HUES6 (cell line): ENCODE measurements at regions not wholly inside any gene's neighbourhood (a gene's known extent, or its start where the extent isn't known, plus 50 kb on each side); places are given as distances from the start of the nearest gene placed in this dataset.

Experiments
- H3K27ac ChIP-seq: 2 replicates; pipeline ENCODE4 v1.7.0; 2013; ENCODE audit warnings: low read depth, mild to moderate bottlenecking, low read length, inconsistent platforms
- H3K27me3 ChIP-seq: 2 replicates; pipeline ENCODE4 v1.6.1; 2013; ENCODE audit warnings: low read length; ENCODE audit not compliant: control insufficient read depth, insufficient read depth
- H3K36me3 ChIP-seq: 2 replicates; pipeline ENCODE4 v1.6.1; 2013; ENCODE audit warnings: low read length; ENCODE audit not compliant: control insufficient read depth, insufficient read depth
- H3K4me1 ChIP-seq: 2 replicates; pipeline ENCODE4 v1.6.1; 2013; ENCODE audit warnings: low read length; ENCODE audit not compliant: control insufficient read depth, insufficient read depth
- H3K4me3 ChIP-seq: 2 replicates; pipeline ENCODE4 v1.5.1; 2013; ENCODE audit warnings: low read depth, low read length
- H3K9ac ChIP-seq: one replicate; pipeline ENCODE4 v1.6.1; 2013; ENCODE audit warnings: mild to moderate bottlenecking, low read length
- H3K9me3 ChIP-seq: 2 replicates; pipeline ENCODE4 v1.6.1; 2013; ENCODE audit warnings: low read depth, low read length; ENCODE audit not compliant: control insufficient read depth, insufficient read depth

DNA sequence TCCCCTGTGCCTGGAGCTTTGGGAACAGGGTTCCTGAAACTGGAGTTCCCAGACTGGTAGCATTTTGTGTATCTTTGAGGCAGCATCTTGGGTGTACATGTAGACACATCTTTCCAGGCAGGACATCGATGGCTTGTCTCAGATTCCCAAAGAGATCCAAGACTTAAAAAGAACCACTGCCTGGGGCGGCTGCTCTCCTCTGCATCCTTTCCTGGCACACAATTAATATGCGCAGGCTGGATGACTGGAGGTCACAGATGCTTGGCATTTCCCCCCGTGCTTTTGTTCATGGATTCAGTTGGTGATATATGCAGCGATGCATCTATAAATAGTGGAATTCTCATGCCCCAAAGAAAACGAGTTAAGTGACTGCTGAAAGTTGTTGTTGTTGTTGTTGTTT is 80.5 kb downstream of the CLDN34 start:
- Histone ChIP-seq H3K36me3 (no peaks in the 10 kb centered on the region), H3K27me3 (no peaks in the 10 kb centered on the region), H3K9me3 (no peaks in the 10 kb centered on the region), H3K4me3 (no peak overlapping the region), H3K27ac (no peak overlapping the region), H3K9ac (no peak overlapping the region), H3K4me1 (peaks cover 51% of the 10 kb centered on the region)

DNA sequence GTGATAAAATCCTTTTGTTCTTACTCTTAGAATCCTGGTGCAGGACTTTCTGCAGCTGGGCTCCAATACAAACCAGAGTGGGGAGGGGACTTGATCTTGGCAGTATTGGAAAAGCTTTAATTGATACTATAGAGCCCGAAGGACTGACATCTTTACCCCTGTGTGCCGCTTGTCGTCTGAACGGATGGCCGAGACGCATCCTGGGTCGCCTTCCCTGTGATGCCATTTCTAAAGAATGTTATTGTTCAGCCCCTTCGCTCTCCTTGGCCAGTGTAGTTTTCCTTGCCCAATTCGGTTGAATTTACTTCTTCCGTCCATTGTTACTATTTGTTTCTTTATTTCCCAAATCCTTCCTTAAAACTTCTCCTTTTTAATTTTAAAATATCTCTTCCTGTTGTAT is 80.9 kb downstream of the CLDN34 start:
- Histone ChIP-seq H3K27me3 (no peaks in the 10 kb centered on the region), H3K4me3 (no peak overlapping the region), H3K9ac (no peak overlapping the region), H3K36me3 (no peaks in the 10 kb centered on the region), H3K4me1 (peaks cover 51% of the 10 kb centered on the region), H3K27ac (no peak overlapping the region), H3K9me3 (no peaks in the 10 kb centered on the region)

DNA sequence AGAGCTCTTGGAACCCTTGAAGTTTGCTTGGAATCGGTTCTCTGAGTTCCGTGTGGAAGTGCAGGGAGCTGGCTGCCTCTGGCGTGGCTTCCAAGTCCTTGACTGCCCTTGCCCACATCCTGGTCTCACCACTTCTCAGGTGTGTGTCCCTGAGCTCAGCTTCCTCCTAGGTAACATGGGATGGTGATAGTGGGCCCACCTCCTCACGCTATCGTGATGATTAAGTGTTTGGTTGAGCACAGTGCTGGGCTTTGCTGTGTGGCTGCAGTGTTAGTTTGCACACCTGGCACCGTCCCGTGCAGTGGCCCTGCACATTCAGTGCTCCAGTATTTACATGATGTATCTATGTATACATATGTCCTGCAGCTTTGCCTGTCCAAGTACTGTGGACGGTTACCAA is 81.5 kb downstream of the CLDN34 start:
- H3K9ac ChIP-seq, result peak overlapping the region; percentile 27
- H3K36me3 ChIP-seq, result no peaks in the 10 kb centered on the region
- H3K27me3 ChIP-seq, result no peaks in the 10 kb centered on the region
- H3K27ac ChIP-seq, result no peak overlapping the region
- H3K4me1 ChIP-seq, result peaks cover 51% of the 10 kb centered on the region
- H3K9me3 ChIP-seq, result no peaks in the 10 kb centered on the region
- no peak overlapping the region for H3K4me3 ChIP-seq

DNA sequence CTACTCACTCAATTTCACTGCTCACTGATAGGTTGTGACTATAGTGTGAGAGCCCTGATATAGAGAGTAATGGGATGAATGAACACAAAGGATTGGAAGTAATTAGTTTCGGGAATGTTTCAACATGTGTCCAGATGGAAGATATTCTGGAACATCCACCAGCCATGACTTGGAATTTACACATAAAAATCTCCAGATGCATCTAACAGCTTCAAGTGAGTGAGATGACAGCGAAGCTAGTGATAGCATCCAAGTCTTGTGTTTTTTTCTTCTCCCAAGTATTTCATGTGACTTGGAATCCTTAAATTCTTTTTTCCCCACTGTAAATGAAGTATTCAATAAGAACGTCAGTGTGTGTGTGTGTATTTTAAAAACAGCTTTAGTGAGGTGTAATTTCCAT is 82.1 kb downstream of the CLDN34 start:
- H3K9me3 ChIP-seq, result no peaks in the 10 kb centered on the region
- H3K27ac ChIP-seq, result no peak overlapping the region

DNA sequence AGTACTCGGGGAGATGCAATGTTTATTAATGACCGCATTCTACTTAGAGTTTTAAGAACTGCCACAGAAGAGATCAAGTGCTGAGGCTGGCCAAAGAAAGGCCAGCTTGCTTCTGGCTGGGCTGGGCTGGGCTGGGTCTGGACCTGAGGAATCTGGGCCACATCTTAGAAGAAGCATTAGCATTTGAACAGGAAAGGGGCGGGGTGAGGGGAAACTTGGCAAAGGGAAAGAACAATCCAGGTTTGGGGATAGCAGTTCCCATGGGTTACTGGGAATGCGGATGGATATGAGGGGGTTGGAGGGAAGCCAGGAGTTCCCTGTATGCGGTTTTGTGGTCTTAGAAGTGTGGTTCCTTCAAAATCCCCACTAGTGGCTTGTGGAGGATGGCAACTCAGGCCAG is 83.3 kb downstream of the CLDN34 start:
- H3K4me1 ChIP-seq, result peaks cover 49% of the 10 kb centered on the region

More for the DNA sequence above, 82.1 kb downstream of the CLDN34 start:
- Histone ChIP-seq H3K4me1 (peaks cover 51% of the 10 kb centered on the region), H3K4me3 (no peak overlapping the region), H3K27me3 (no peaks in the 10 kb centered on the region), H3K36me3 (no peaks in the 10 kb centered on the region), H3K9ac (no peak overlapping the region)

GRCh38 chrX:10051866-10052480 is 84.8 kb downstream of the CLDN34 start:
- Histone ChIP-seq H3K36me3 (0 out of 2 replicates have a peak, but pooled peaks cover 7% of the 10 kb centered on the region), H3K4me1 (peaks cover 42% of the 10 kb centered on the region), H3K27me3 (no peaks in the 10 kb centered on the region), H3K4me3 (no peak overlapping the region), H3K9ac (no peak overlapping the region), H3K27ac (no peak overlapping the region), H3K9me3 (peaks cover 9% of the 10 kb centered on the region)

More for the DNA sequence above, 83.3 kb downstream of the CLDN34 start:
- 0 out of 2 replicates have a peak, but pooled peaks cover 7% of the 10 kb centered on the region for H3K36me3 ChIP-seq
- no peak overlapping the region for H3K4me3 ChIP-seq
- H3K9me3 ChIP-seq, result peaks cover 9% of the 10 kb centered on the region
- no peak overlapping the region for H3K27ac ChIP-seq
- H3K9ac ChIP-seq, result no peak overlapping the region
- H3K27me3 ChIP-seq, result no peaks in the 10 kb centered on the region

DNA sequence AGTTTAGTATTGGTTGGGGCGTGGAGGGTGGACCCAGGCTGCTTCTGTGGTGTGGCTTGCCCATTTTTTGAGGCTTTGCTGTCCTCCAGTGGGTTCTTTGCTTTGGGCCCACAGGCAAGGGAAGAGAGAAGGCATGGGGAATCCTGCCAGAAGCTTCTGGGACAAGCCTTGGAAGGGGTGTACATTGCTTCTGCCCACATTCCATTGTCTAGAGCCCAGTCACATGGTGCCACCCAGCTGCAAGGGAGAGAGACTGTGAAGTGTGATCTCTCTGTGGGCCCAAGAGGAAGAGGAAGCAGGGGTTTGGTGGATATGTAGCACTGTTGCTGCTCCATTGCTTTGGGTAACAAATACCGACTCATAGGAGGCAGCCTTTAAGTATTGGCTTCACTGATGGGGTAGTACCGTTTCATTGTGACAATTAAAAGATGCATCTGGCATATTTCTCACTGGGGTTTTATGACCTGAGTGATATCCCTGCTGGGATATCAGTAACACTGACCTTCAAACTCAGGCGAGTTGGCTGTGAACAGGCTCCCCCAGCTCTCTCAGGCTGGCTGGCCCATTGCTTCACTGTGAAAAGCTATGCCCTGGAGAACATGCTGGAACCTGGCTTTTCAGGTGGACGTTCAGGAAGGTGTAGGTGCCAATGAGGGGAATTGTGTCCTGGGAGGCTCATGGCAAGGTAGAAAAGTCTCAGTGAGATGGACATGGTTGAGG is 85.9 kb downstream of the CLDN34 start:
- H3K4me1 ChIP-seq, result peaks cover 31% of the 10 kb centered on the region
- H3K27ac ChIP-seq, result no peak overlapping the region
- no peaks in the 10 kb centered on the region for H3K27me3 ChIP-seq
- no peak overlapping the region for H3K9ac ChIP-seq
- 0 out of 2 replicates have a peak, but pooled peaks cover 7% of the 10 kb centered on the region for H3K36me3 ChIP-seq
- peaks cover 9% of the 10 kb centered on the region for H3K9me3 ChIP-seq
- no peak overlapping the region for H3K4me3 ChIP-seq

- Histone ChIP-seq H3K36me3 (0 out of 2 replicates have a peak, but pooled peaks cover 7% of the 10 kb centered on the region), H3K4me1 (peaks cover 18% of the 10 kb centered on the region), H3K27ac (no peak overlapping the region), H3K27me3 (no peaks in the 10 kb centered on the region), H3K4me3 (no peak overlapping the region), H3K9me3 (peaks cover 9% of the 10 kb centered on the region), H3K9ac (no peak overlapping the region)
Observed at GRCh38 chrX:10054396-10054795, 87.2 kb downstream of the CLDN34 start.

- Histone ChIP-seq H3K27ac (no peak overlapping the region), H3K4me3 (no peak overlapping the region), H3K36me3 (0 out of 2 replicates have a peak, but pooled peaks cover 7% of the 10 kb centered on the region), H3K9ac (no peak overlapping the region), H3K27me3 (no peaks in the 10 kb centered on the region), H3K9me3 (peaks cover 9% of the 10 kb centered on the region), H3K4me1 (peaks cover 8% of the 10 kb centered on the region)
Observed at GRCh38 chrX:10055430-10055829, 88.3 kb downstream of the CLDN34 start.

DNA sequence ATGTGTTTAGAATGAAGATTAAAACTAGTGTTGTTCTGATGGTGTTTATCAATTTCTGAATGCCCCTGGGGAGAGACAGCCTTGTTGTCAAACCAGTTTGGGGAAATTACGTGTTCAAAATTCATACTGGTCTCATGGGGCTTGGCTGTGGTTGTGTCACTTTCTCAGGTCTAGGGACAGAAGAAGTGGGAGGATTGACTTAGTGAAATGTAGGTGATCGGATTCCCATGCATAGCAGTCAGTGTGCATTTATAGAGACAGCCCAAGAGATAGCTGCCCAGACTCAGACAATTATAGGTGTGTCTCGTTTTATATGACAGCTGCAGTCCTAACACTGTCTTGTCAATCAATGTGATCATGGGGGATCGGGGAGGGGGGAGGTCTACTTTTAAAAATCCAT is 94.4 kb upstream of the CLCN4 start:
- no peak overlapping the region for H3K4me3 ChIP-seq
- H3K36me3 ChIP-seq, result peaks cover 1% of the 10 kb centered on the region
- H3K27ac ChIP-seq, result no peak overlapping the region
- H3K27me3 ChIP-seq, result no peaks in the 10 kb centered on the region
- H3K4me1 ChIP-seq, result peaks cover 13% of the 10 kb centered on the region
- no peaks in the 10 kb centered on the region for H3K9me3 ChIP-seq
- no peak overlapping the region for H3K9ac ChIP-seq

DNA sequence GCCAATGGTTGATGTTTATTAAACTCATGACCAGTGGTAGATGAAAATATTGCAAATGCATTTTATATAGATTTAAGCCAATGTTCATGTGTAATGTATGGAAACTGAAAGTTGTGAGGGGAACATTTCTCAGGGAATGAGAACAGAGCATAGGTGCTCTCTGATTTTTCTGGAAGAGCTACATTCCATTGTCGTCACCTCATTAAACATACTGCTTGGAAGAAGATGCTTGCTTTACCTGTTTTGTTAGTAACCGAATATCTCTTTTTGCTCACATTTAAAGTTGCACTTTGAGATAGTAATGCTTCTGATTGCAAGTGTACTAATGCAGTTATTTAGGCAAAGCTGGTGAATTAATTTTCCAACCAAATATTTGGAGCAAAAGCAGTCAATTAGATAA is 93.8 kb upstream of the CLCN4 start:
- no peak overlapping the region for H3K4me3 ChIP-seq
- peaks cover 13% of the 10 kb centered on the region for H3K4me1 ChIP-seq
- H3K27me3 ChIP-seq, result no peaks in the 10 kb centered on the region
- H3K36me3 ChIP-seq, result peaks cover 7% of the 10 kb centered on the region
- H3K9me3 ChIP-seq, result no peaks in the 10 kb centered on the region
- no peak overlapping the region for H3K9ac ChIP-seq
- H3K27ac ChIP-seq, result no peak overlapping the region
